ENCODE measurements at regions not wholly inside any gene's neighbourhood (a gene's known extent, or its start where the extent isn't known, plus 50 kb on each side); places are given as distances from the start of the nearest gene placed in this dataset.

- TF ChIP-seq POLR2AphosphoS5 (IDR thresholded peaks at IDR 0.05), result no peak
- TF ChIP-seq, protein P1, sequence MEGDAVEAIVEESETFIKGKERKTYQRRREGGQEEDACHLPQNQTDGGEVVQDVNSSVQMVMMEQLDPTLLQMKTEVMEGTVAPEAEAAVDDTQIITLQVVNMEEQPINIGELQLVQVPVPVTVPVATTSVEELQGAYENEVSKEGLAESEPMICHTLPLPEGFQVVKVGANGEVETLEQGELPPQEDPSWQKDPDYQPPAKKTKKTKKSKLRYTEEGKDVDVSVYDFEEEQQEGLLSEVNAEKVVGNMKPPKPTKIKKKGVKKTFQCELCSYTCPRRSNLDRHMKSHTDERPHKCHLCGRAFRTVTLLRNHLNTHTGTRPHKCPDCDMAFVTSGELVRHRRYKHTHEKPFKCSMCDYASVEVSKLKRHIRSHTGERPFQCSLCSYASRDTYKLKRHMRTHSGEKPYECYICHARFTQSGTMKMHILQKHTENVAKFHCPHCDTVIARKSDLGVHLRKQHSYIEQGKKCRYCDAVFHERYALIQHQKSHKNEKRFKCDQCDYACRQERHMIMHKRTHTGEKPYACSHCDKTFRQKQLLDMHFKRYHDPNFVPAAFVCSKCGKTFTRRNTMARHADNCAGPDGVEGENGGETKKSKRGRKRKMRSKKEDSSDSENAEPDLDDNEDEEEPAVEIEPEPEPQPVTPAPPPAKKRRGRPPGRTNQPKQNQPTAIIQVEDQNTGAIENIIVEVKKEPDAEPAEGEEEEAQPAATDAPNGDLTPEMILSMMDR (IDR thresholded peaks at IDR 0.05), result no peak
These were observed 121.1 kb upstream of the SLC4A4 start for GRCh38 chr4:71217688-71218087.
